ENCODE measurements at regions not wholly inside any gene's neighbourhood (a gene's known extent, or its start where the extent isn't known, plus 50 kb on each side); places are given as distances from the start of the nearest gene placed in this dataset.

DNA sequence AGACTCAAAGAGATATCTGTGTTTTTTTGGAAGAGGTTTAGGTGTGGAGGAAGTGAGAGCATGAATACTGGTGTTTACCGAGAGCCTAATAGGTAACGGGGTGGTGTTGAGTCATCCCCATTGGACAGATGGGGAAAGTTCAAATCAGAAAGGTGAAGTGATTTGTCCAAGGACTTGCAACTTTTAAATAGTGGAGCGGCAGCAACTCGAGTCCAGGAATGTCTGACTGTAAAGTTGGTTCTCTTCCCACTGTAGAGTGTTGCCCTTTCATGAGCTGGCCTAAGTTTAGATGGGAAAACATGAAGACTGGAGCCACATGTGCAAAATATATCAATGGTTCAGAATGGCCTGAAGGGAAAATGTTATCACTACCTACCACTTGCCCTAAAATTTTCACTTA is 125.7 kb downstream of the LYPLAL1 start:
- in situ Hi-C loops (cut with HindIII; ENCODE audit: low sequenced_read_pairs), result no loop called here
- DNase-seq (ENCODE audit: low spot score), result no peak

DNA sequence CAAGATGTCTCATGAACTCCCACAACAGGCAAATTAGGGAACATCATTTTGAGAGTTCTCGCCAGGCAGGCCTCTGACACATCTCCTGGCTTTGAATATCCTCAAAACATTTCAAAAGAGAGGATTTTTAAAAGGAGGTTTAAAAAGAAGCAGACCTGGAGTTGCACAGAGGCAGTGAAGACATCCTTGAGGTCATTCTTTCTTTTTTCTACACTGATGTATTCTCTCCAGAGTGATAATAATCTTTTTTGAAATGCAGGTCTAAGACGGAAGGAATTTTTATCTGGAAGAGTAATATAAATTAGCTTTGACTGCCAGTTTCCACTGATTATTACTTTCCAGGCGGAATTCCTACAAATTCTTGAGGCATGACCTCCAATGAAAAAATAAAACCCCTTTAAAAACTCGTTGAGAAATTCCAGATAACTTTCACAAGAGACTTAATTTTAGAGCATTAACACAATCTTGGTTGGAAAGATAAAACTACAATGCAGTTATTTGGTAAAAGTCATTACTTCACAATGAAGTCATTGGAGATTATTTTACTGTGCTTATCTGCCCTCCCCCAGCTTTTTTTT is 125.0 kb downstream of the LYPLAL1 start:
- no peak for DNase-seq (ENCODE audit: low spot score)
- in situ Hi-C loops (cut with HindIII; ENCODE audit: low sequenced_read_pairs), result no loop called here

DNA sequence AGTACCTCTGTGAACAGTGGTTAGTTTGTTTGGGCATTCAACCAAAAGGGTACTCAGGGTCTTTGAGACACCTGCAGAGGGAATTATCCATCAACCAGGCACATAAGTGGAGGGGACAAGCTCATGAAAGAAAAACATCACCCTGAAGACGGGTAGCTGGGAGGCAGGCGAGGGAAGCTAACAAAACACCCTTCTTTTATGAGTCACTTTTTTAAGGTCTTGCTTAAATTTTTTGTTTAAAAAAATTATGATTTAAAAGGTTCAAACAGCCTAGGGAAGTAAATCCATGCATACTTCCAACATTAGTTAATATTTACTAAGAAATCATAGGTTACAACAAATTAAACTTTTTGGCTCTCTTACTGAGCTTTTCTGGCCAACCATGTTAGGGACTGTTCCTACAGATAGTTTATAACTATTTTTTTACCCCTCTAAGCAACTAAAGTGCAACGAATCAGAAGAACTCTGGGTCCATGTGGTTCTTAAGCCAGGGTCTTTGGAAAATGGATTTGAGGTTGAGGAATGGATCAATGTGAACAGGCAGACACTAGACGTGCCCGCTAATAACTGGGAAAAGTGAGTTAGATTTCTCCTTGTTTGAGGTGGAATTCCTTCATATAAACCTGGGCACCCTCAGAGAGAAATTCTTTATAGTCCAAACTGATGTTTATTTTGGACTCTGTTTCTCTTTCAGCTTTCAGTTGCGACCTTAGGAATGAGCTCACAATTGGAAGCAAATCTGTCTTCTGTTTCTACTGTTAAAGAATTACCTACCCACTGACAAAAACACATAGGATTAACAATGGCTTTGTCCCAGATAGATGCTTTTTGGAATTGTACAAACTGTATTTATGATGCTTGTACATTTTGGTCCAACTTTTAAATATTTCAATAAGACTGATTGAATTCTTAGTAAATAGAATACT is 123.0 kb downstream of the LYPLAL1 start:
- in situ Hi-C loops (cut with HindIII; ENCODE audit: low sequenced_read_pairs), result no loop called here
- DNase-seq (ENCODE audit: low spot score), result no peak

DNA sequence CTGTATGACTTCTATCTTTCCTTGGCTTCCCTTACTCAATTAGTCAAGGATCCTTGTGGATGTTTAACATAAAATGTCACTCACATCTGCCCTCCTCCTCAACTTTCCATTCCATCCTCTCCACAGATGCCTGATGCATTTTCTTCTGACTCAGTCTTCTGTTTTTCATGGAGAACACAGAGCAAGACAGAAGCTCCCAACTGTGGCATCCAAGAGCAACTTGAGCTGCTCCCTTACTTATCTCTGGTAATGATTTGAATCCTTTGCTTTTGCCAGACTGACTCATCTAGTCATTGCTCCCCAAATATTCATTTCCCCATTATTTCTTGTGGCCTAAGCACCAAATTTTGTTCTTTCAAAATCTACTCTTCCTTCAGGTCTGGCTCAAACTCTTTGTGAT is 120.6 kb downstream of the LYPLAL1 start:
- no peak for DNase-seq (ENCODE audit: low spot score)
- in situ Hi-C loops (cut with HindIII; ENCODE audit: low sequenced_read_pairs), result no loop called here

DNA sequence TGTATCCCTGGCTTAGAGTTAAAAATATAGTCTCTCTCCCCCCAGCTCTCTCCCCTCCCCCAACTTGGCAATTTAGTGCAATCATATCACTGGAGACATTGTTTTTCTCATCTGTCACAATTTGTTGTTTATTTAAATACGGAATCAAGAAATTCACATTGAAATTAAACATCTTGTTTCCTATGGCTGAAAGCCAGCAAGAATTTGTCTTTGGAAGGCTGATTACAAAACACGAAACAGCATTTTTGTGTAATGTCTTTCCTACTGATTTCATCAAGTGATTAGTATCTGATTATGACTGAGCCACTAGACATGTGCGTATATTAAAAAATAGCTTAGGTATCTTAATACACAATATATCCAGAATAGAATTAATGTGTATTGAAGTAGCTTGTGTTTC is 119.7 kb downstream of the LYPLAL1 start:
- in situ Hi-C loops (cut with HindIII; ENCODE audit: low sequenced_read_pairs), result no loop called here
- no peak for DNase-seq (ENCODE audit: low spot score)

DNA sequence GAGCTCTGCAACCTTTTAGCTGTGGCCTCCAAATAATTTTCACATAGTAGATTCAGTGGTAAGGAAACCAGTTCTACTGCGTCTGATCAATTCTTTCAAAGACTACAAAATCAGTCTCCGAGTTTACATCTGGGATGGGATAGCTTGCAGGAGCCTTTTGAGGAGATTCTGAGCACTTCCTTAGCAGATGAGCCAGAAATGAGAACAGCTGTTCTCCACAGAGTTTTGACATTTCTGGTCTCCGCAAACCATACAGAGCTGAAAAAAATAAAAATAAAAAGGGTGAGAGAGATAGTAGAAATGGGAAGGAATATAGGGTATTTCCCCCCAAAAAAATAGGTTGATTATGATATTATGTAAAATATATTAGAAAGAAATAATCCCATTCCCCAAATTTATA is 119.3 kb downstream of the LYPLAL1 start:
- no peak for DNase-seq (ENCODE audit: low spot score)
- in situ Hi-C loops (cut with HindIII; ENCODE audit: low sequenced_read_pairs), result no loop called here

DNA sequence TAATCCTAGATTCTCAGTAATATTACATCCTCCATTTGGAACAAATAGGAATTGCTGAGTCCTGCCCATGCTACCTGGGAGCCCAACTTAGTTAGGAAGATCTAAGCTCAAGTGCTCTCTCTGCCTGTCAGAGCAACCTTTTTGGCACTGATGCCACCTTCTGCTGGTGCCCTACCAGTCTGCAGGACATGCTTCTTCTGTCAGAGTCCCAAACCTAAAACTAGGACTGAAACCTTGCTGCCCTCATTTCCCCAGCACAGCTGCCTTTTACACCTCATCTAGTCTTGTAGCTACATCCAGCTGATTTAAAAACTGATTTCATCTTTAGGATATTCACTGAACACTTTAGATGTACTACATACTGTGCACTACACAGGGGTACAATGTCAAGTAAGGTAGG is 118.7 kb downstream of the LYPLAL1 start:
- no peak for DNase-seq (ENCODE audit: low spot score)
- in situ Hi-C loops (cut with HindIII; ENCODE audit: low sequenced_read_pairs), result no loop called here

DNA sequence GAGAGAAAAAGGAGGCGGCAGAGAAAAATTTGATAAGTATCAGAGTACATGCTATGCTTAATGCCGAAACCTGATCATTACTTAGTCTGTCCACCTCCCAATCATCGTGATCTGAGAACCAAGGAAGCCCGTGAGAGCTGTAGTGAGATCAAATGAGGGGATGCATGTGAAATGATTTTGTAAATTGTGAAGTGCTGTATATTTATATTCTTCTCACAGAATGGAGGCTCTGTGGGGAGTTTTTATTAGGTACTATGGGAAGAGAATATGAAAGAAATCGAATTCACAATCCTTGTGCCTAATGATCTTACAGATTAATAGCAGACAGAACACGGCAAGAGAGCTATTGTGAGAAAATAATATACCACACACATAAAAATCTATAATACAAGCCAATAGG is 115.5 kb downstream of the LYPLAL1 start:
- in situ Hi-C loops (cut with HindIII; ENCODE audit: low sequenced_read_pairs), result no loop called here
- no peak for DNase-seq (ENCODE audit: low spot score)

DNA sequence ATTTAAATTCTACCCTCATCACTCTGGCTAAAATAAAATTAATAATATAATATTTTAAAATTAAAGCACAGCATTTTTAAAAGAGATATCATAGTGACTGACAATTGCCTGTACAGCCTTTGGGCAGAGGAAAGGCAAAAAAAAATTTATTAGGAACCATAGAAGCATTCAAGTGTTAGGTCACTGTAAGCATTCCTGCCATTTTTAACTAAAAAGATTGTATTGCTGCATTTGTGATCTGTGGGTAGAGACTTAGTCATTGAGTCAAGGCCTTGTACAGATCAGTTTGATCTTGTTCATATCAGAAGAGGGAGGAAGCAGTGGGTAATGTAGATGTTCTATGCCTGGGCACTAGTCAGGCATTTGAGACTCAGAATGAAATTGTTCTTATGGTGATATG is 109.9 kb downstream of the LYPLAL1 start:
- in situ Hi-C loops (cut with HindIII; ENCODE audit: low sequenced_read_pairs), result no loop called here
- no peak for DNase-seq (ENCODE audit: low spot score)

DNA sequence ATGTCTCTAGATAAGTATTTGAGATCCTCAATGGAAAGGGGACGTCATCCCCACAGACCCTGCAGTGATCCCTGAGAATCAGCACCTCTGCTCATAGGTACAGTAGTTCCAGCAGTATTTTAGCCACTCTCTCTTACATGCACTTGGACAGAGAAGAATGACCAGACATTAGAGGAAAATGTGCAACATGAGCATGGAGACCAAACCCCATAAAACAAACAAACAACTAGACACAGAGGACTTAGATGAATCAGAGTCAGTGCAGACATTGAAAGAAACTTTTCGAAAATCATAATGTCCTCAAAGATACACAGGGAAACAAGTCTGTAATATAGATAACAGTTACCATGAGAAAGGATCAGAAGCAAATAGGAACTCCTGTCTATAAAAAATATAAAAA is 108.2 kb downstream of the LYPLAL1 start:
- in situ Hi-C loops (cut with HindIII; ENCODE audit: low sequenced_read_pairs), result no loop called here
- no peak for DNase-seq (ENCODE audit: low spot score)

DNA sequence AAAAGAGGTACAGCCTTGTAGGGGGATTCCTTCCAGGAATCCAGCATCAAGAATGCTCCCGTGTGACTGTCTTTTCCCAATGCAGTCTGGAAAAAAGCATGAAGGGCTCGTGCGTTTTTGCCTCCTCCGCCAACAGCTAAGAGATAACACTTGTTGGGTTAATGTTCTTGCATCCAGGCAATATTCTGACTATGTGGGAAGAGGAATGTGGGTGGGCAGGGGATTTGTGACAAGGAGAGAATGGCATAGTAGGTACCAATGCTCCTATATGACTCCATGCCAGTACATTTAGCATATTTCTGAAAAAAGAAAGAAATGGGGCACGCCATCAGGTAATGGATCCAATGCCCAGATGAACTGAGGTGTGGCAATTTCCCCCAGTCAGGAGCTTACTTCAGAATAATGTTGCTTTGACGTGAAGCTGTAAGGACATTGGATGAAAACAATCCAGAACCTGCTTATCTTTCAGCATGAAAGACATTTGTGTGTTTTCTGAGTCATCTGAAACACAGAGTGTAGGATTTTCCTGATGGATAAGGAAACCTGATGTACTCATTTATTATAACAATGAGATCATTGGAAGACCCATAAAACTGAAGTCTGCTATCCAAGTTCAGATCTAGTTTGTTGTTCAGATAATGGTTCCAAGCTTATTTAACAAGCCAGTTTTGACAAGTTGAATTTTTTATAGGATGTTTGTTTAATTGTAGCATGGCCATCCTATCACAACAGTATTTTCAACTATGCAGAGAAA is 105.5 kb downstream of the LYPLAL1 start:
- no peak for DNase-seq (ENCODE audit: low spot score)
- in situ Hi-C loops (cut with HindIII; ENCODE audit: low sequenced_read_pairs), result no loop called here

DNA sequence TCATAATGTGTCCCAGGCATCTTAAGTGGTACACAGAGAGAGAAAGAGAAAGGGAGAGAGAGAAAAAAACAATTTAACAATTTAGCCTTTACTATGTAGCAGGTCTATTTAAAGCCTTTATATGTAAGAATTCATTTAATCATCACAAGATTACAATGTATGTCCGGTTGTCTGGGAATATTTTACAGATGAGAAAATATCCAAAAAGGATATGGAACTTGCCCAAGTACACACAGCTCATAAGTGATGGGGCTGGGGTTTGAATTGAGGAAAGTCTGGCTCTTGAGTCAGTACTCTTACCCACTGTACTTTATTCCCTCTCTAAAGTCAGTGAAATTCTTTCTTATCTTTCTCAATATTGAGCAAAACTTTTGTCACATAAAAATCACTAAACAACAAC is 104.6 kb downstream of the LYPLAL1 start:
- in situ Hi-C loops (cut with HindIII; ENCODE audit: low sequenced_read_pairs), result no loop called here
- no peak for DNase-seq (ENCODE audit: low spot score)

DNA sequence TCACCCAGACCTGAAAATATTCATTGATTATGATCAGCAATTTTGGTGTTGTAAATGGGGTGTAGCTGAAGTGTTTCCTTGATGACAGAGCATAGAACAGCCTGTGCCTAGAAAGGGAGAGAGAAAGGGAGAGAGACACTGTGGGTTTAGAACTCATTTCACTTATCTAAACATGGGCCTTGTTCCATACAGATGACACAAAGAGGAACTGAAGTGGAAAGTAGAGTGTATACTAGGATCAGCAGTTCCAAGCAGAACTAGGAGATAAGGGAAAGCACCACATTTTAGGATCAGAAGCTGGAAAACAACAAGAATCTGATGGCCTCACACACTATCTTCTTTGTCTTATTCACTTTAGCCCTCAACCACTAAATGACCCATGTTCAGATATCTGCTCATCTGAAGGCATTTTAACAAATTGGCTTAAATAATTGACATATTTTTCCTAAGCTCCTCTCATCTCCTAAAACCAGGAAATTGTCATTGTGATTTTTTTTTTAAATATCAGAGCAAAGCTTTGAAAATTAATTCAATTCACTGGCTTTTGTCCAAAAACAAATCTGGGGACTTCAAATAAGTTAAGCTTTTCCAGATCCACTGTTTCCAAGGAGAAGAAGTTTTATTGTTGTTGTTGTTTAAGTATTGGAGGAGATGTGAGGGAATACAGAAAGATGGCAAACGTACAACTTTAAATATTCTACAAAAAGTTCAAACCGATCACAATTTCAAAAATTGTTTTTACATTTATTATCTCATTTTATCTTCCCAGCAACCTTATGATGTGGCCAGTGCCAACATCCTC is 103.8 kb downstream of the LYPLAL1 start:
- no peak for DNase-seq (ENCODE audit: low spot score)
- in situ Hi-C loops (cut with HindIII; ENCODE audit: low sequenced_read_pairs), result no loop called here

DNA sequence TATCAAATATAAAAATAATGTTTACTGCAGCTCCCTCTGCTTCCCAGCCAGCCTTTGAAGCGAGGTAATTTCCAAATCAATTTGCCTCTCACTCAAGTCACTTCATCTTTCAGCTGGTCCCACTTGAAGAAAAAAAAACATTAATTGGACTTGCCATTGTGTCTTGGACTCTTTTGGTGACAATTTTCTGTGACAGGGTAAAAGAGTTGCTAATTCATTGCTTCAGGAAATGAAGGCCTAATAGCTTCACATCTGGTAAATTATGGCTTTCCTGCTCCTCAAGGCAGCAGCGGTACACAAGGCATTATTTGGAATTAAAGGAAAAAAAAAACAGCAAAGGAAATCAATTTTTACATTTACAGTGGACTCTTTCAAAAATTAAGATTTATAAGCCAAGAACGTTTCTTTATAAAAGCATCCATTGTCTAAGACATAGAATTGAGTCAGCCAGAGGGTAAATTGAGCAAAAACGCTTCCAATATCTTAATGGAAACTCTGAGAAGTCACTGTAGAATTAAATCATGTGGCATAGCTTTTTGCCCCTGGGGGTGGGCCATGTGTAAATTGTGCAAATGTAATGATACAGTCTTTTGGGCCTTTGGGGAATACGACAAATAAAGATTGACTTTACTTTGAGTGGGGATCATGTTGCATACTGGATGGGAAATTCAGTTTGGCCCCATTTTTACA is 102.5 kb downstream of the LYPLAL1 start:
- DNase-seq (ENCODE audit: low spot score), result no peak

DNA sequence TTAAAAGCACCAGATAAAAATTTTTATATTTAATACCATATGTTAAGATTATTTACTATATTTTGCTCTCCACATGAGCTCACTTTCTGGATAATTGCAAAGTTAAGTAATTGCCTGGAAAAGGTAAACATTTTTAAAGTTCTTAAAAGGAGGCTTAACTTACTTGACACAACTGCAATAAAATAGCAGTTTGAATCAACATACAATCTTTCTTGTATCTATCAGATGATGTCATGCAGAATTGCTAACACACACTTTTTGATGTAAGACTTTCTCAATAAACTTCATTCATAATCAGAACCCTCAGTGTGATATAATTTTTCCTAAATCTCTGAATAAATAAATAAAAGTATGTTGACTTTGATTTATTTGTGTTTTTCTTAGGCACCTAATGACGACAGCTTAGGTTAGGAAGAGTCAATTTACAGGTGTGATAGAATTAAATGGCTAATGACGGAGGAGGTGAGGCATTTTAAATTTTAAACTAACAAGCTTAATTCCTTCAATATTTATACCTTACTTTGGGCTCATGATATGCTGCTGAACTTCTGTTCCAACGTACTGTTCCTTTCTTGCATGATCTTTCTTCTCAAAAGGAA is 99.5 kb downstream of the LYPLAL1 start:
- in situ Hi-C loops (cut with HindIII; ENCODE audit: low sequenced_read_pairs), result no loop called here

More for the DNA sequence above, 102.5 kb downstream of the LYPLAL1 start:
- in situ Hi-C loops (cut with HindIII; ENCODE audit: low sequenced_read_pairs), result no loop called here

DNA sequence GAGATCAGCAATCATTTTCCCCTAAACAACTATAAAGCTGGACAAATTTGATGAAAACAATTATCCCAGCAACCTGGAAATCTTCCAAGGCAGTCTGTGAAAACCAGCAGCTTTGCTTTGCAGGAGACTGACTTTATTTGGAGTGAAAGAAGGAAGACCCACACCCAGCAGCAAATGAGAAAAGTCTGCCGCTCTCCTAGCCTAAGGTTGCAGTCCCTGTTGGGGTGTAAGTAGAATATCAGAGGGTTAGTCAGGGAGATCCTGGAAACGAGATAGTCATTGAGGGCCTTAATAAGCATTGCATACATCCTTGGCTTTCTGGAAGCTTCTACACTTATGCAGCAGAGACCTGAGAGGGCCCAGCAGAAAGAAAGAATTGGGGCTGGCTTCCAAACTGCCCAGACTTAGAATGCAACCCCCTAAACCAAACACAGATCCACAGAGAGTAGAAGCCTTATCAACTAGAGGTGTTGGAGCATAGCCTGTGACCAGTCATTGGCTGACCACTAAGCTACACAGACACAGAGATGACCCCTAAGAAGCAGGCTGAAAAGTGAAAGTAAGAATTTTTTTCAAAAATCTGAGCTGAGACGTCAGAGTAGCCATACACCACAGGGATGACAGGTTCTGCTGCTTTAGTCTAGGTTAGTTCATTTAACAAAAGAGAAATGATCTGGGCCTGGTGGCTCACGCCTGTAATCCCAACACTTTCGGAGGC is 98.3 kb downstream of the LYPLAL1 start:
- in situ Hi-C loops (cut with HindIII; ENCODE audit: low sequenced_read_pairs), result no loop called here
- peak; percentile 3 for DNase-seq (ENCODE audit: low spot score)

More for the DNA sequence above, 99.5 kb downstream of the LYPLAL1 start:
- no peak for DNase-seq (ENCODE audit: low spot score)

DNA sequence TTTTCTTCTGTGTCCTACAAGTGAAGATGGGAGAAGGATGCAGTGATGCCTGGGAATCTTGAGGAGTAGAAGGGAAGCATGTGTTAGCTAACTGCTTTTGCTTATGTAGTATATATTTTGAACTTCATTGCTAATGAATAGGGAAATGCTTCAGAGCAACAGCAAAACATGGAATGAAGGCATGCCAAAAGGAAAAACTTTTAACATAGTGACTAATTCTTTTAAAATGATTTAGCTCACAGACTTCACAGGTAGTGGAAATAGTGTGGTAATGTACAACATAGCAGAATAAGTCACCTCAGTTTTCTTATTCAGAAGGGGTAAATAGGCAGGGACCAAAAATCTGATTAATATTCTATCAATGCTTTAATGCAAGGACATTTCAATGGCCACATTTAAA is 95.5 kb downstream of the LYPLAL1 start:
- in situ Hi-C loops (cut with HindIII; ENCODE audit: low sequenced_read_pairs), result no loop called here
- DNase-seq (ENCODE audit: low spot score), result no peak

DNA sequence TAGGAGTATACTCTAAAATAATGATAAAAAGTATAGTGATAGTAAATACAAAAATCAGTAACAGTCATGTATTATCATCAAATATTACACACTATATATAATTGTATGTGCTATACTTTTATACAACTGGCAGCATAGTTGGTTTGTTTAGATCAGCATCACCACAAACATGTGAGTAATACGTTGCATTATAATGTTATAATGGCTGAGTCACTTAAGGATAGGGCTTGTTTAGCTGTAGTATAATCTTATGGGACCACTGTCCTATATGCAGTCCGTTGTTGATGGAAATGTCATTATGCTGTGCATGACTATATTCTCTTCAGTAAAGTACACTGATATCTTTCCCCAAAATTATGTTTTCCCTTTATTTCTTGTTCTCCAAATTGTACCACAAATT is 92.8 kb downstream of the LYPLAL1 start:
- in situ Hi-C loops (cut with HindIII; ENCODE audit: low sequenced_read_pairs), result no loop called here

More for the DNA sequence above, 92.8 kb downstream of the LYPLAL1 start:
- DNase-seq (ENCODE audit: low spot score), result no peak
